Astrocyte (in vitro differentiated cells and primary cell): ENCODE measurements at regions not wholly inside any gene's neighbourhood (a gene's known extent, or its start where the extent isn't known, plus 50 kb on each side); places are given as distances from the start of the nearest gene placed in this dataset.

Source experiments
- EZH2 ChIP-seq: IDR thresholded peaks from 2 replicates; pipeline ENCODE4 v1.6.1; 2012; ENCODE audit warnings: mild to moderate bottlenecking, low read length, inconsistent platforms; ENCODE audit not compliant: insufficient read depth
- TF ChIP-seq, protein P1 (sequence below): IDR thresholded peaks from 2 replicates; pipeline ENCODE4 v1.5.1; 2011; ENCODE audit warnings: low read depth, mild to moderate bottlenecking, inconsistent platforms, low read length, moderate library complexity; ENCODE audit not compliant: insufficient read depth

DNA sequence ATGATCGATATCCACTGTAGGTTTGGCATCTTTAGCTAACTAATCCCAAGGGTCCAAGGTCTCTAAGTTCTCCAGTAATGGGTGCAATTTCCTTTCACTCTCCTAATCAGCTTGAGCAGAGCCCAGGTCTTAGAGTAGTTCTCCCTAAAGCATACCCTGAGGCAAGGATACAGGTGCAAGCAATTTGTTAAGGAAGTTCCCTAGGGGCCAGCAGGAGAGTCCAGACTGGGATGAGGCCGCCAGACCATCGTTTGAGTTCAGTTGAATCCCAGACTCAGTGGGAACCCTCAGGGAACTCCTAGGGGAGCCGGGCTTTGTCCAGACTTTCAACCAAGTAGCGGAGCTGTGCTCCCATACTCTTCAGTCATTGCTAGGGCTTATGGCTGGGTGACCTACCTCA, 835.4 kb upstream of the CDH2 start:
- TF ChIP-seq, protein P1, sequence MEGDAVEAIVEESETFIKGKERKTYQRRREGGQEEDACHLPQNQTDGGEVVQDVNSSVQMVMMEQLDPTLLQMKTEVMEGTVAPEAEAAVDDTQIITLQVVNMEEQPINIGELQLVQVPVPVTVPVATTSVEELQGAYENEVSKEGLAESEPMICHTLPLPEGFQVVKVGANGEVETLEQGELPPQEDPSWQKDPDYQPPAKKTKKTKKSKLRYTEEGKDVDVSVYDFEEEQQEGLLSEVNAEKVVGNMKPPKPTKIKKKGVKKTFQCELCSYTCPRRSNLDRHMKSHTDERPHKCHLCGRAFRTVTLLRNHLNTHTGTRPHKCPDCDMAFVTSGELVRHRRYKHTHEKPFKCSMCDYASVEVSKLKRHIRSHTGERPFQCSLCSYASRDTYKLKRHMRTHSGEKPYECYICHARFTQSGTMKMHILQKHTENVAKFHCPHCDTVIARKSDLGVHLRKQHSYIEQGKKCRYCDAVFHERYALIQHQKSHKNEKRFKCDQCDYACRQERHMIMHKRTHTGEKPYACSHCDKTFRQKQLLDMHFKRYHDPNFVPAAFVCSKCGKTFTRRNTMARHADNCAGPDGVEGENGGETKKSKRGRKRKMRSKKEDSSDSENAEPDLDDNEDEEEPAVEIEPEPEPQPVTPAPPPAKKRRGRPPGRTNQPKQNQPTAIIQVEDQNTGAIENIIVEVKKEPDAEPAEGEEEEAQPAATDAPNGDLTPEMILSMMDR, result no peak
- no peak for TF ChIP-seq EZH2
